ENCODE measurements at regions not wholly inside any gene's neighbourhood (a gene's known extent, or its start where the extent isn't known, plus 50 kb on each side); places are given as distances from the start of the nearest gene placed in this dataset.

DNA sequence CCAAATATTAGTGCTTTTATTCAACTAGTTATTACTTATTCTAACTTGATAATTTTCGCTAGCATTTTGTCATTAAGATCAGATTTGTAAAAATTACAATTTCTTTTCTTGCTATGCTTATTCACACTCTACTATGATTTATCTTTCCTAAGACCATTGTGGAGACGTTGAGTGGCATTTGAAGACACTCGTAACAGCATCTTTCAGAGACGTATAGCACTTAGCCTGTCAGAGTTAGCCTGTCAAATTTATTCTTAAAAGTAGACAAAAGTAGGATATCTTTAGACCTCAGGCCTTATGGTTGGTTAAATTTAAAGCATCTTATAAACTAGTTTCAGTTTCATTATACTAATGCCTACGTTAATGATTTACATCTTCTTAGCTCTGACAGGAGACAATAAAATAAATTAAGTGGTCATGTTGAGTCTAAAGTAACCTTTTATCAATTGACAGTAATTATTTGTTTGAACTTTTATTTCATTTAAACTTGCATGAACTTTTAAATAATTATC is 1410.1 kb downstream of the MRPL39 start:
- Histone ChIP-seq H3K27ac (ENCODE audit: low read depth, low read length) (no peak overlapping the region), H3K27me3 (ENCODE audit: insufficient read depth, low read length) (no peaks in the 10 kb centered on the region), H3K9me3 (ENCODE audit: insufficient read depth, low read depth, low read length) (peaks cover 6% of the 10 kb centered on the region), H3K36me3 (ENCODE audit: insufficient read depth, low read length) (no peaks in the 10 kb centered on the region), H3K4me1 (ENCODE audit: insufficient read depth, low read length) (no peaks in the 10 kb centered on the region), H3K4me3 (ENCODE audit: low read length) (no peak overlapping the region), H3K9ac (ENCODE audit: low read depth, low read length) (no peak overlapping the region)
- WGBS = 86% methylated on average over 4 of the region's 5 CpGs

DNA sequence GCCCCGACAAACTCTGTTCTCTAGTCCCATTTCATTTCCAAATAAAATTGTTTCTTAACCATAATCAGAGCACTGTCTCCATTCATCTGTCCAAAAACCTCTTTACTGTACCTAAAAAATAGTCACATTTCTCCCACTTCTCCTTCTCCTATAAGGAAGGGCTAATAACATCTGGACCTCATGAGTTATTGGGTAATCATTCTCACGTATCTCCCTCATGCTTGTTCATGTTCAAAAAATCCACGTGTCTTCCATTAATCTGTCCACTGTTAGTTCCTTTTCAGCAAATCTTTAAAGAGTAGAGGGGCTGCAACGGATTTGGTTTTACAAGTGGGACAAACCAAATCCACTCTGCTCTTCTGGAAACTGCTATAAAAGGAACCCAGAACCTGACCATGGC is 1418.8 kb downstream of the MRPL39 start:
- no peaks in the 10 kb centered on the region for H3K4me1 ChIP-seq (ENCODE audit: insufficient read depth, low read length)
- no peak overlapping the region for H3K27ac ChIP-seq (ENCODE audit: low read depth, low read length)
- 79% methylated on average over 4 of the region's 4 CpGs for WGBS
- 0 out of 2 replicates have a peak, but pooled peaks cover 2% of the 10 kb centered on the region for H3K9me3 ChIP-seq (ENCODE audit: insufficient read depth, low read depth, low read length)
- H3K4me3 ChIP-seq (ENCODE audit: low read length) = no peak overlapping the region
- no peak overlapping the region for H3K9ac ChIP-seq (ENCODE audit: low read depth, low read length)
- H3K36me3 ChIP-seq (ENCODE audit: insufficient read depth, low read length) = no peaks in the 10 kb centered on the region
- no peaks in the 10 kb centered on the region for H3K27me3 ChIP-seq (ENCODE audit: insufficient read depth, low read length)

DNA sequence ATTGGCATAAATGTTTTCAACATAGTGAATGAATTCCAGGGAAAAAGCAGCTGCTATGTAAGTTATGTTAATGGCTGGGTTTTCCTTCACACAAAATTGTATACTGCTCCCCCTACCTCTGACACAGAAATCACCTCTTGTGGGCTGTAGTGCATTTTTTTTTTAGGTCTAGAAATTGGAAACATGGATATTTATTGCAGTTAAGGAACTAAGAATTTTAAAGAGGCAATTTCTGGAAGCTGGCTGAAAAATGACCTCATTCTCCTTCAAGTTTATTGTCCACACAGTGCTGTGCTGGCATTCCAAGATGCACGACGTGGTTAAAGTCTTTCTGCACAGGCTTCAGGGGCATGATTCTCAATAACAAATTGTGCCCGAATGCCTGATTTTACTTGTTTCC is 1424.2 kb downstream of the MRPL39 start:
- no peaks in the 10 kb centered on the region for H3K4me1 ChIP-seq (ENCODE audit: insufficient read depth, low read length)
- H3K36me3 ChIP-seq (ENCODE audit: insufficient read depth, low read length) = no peaks in the 10 kb centered on the region
- H3K27me3 ChIP-seq (ENCODE audit: insufficient read depth, low read length) = no peaks in the 10 kb centered on the region
- peaks cover 5% of the 10 kb centered on the region; the same call in 1 of the 2 replicates for H3K9me3 ChIP-seq (ENCODE audit: insufficient read depth, low read depth, low read length)
- H3K4me3 ChIP-seq (ENCODE audit: low read length) = no peak overlapping the region
- no peak overlapping the region for H3K9ac ChIP-seq (ENCODE audit: low read depth, low read length)
- H3K27ac ChIP-seq (ENCODE audit: low read depth, low read length) = no peak overlapping the region
- 95% methylated on average over 3 of the region's 3 CpGs for WGBS

DNA sequence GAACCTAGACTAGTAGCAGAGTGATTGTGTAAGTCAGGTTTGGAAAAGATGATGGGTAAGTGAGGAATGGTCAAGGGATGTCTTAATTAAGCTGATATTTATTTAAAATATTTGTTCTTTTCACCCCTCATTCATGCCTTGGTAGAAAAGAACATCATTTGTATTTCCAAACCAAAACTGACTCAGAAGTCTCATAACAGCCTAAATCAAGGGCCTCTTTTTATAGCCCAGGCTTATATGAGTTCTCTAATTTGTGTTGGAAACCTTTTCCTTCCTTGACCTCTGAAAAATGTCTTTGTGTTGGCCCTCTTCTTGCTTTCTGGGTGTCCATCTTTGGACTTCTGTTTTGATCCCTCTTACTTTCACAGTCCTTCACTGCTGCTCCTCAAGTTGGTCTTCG is 1428.2 kb downstream of the MRPL39 start:
- Histone ChIP-seq H3K36me3 (ENCODE audit: insufficient read depth, low read length) (no peaks in the 10 kb centered on the region), H3K9me3 (ENCODE audit: insufficient read depth, low read depth, low read length) (peaks cover 6% of the 10 kb centered on the region; the same call in 1 of the 2 replicates), H3K4me1 (ENCODE audit: insufficient read depth, low read length) (no peaks in the 10 kb centered on the region), H3K9ac (ENCODE audit: low read depth, low read length) (no peak overlapping the region), H3K27me3 (ENCODE audit: insufficient read depth, low read length) (no peaks in the 10 kb centered on the region), H3K4me3 (ENCODE audit: low read length) (no peak overlapping the region), H3K27ac (ENCODE audit: low read depth, low read length) (no peak overlapping the region)
- 67% methylated on average over 1 of the region's 1 CpG for WGBS

DNA sequence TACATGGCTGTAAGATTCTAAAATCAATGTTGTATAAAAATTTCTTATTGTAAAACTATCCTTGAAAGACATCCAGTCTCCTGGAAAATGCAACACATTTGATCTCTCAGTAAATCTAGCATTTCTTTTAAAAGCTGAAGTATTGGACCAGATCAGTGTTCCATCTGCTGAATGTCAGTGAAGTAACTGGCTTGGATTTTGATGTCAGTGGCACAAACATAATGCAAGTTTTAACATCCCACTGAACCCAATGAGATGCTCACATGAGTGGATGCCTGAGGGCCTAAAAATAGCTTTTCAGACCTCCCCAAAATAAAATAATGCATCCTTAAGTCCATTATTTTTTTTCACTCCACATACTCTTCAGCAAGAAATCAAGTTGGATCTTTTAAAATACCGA is 1432.2 kb downstream of the MRPL39 start:
- Histone ChIP-seq H3K27me3 (ENCODE audit: insufficient read depth, low read length) (no peaks in the 10 kb centered on the region), H3K9ac (ENCODE audit: low read depth, low read length) (no peak overlapping the region), H3K4me1 (ENCODE audit: insufficient read depth, low read length) (no peaks in the 10 kb centered on the region), H3K9me3 (ENCODE audit: insufficient read depth, low read depth, low read length) (peaks cover 6% of the 10 kb centered on the region; the same call in 1 of the 2 replicates), H3K4me3 (ENCODE audit: low read length) (no peak overlapping the region), H3K27ac (ENCODE audit: low read depth, low read length) (no peak overlapping the region), H3K36me3 (ENCODE audit: insufficient read depth, low read length) (no peaks in the 10 kb centered on the region)
- WGBS = 84% methylated on average over 1 of the region's 1 CpG

DNA sequence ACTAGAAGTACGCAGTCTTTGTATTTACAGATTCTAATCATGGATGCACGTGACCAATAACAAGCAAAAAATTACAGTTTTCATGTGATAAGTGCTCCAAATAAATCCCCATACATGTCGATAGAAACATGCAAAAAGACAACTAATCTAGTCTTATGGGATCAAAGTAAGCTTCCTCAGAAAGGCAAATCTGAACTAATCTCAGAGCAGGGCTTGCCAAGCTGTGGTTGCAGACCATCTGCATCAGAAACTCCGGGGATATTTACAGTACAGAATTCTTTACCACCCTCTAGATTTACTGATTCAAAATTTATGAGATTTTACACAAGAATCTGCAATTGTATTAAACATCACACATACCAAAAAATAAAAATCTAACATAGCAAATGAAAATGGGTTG is 1435.5 kb downstream of the MRPL39 start:
- Histone ChIP-seq H3K4me1 (ENCODE audit: insufficient read depth, low read length) (no peaks in the 10 kb centered on the region), H3K9ac (ENCODE audit: low read depth, low read length) (no peak overlapping the region), H3K4me3 (ENCODE audit: low read length) (no peak overlapping the region), H3K9me3 (ENCODE audit: insufficient read depth, low read depth, low read length) (no peaks in the 10 kb centered on the region), H3K27me3 (ENCODE audit: insufficient read depth, low read length) (no peaks in the 10 kb centered on the region), H3K27ac (ENCODE audit: low read depth, low read length) (no peak overlapping the region), H3K36me3 (ENCODE audit: insufficient read depth, low read length) (no peaks in the 10 kb centered on the region)
- 79% methylated on average over 4 of the region's 4 CpGs for WGBS

DNA sequence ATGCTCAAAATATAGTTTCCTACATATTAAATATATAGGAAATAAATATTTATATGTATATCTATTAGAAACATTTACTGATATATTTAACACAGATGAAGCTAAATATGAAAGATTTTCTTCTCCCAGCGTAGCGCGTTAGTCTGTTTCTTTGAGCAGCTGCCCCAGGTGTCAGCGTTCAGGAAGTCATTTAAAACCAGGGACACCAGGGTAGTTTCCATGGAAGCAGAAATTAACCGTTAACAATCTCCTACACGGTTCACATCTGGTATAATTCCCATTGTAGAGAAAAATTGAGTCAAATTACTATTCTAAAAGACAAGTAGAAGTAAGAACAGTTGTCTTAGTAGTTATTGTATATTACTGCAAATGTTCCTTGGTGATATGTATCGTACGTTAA is 1443.7 kb downstream of the MRPL39 start:
- Histone ChIP-seq H3K9ac (ENCODE audit: low read depth, low read length) (no peak overlapping the region), H3K27ac (ENCODE audit: low read depth, low read length) (no peak overlapping the region), H3K27me3 (ENCODE audit: insufficient read depth, low read length) (no peaks in the 10 kb centered on the region), H3K9me3 (ENCODE audit: insufficient read depth, low read depth, low read length) (no peaks in the 10 kb centered on the region), H3K36me3 (ENCODE audit: insufficient read depth, low read length) (no peaks in the 10 kb centered on the region), H3K4me3 (ENCODE audit: low read length) (no peak overlapping the region), H3K4me1 (ENCODE audit: insufficient read depth, low read length) (no peaks in the 10 kb centered on the region)
- 93% methylated on average over 5 of the region's 8 CpGs for WGBS

DNA sequence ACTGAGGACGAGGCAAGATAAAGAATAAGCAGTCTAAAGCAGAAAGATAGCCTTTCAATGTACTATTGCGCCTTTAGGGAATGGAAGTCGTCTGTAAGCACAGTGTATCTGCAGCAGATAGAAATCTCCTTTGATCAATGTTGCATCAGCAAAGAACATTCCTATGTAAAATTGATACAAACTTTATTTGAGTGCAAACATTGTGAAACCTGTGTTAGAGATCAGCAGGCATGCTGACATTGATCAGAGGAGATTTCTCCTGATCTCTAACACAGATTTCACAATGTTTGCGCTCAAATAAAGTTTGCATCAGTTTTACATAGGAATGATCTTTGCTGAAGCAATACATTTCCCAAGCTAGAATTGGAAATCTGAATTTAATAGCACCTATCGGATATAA is 1446.8 kb downstream of the MRPL39 start:
- no peaks in the 10 kb centered on the region for H3K4me1 ChIP-seq (ENCODE audit: insufficient read depth, low read length)
- H3K36me3 ChIP-seq (ENCODE audit: insufficient read depth, low read length) = no peaks in the 10 kb centered on the region
- H3K9me3 ChIP-seq (ENCODE audit: insufficient read depth, low read depth, low read length) = no peaks in the 10 kb centered on the region
- H3K4me3 ChIP-seq (ENCODE audit: low read length) = no peak overlapping the region
- WGBS = 86% methylated on average over 5 of the region's 5 CpGs
- no peak overlapping the region for H3K9ac ChIP-seq (ENCODE audit: low read depth, low read length)
- no peaks in the 10 kb centered on the region for H3K27me3 ChIP-seq (ENCODE audit: insufficient read depth, low read length)
- no peak overlapping the region for H3K27ac ChIP-seq (ENCODE audit: low read depth, low read length)

DNA sequence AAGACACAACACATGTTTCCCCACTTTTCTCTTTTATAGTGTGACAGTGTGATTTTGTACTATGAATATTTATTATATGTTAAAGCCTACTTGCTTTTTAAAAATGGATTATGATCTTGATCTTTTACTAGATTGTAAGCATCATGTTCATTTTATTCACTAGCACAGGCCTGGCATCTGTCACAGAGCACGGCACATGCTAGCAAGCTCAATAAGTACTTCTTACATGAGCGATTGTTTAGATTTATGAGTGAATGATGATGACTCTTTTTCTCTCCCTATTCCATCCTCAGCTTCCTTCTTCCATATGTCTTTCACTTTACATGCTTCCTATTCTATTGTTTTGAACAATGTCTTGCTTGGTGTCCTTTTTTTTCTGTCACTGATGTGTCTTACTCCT is 1454.1 kb downstream of the MRPL39 start:
- WGBS = no CpG with 5 or more reads among the region's 2 CpGs
- H3K27ac ChIP-seq (ENCODE audit: low read depth, low read length) = no peak overlapping the region
- H3K27me3 ChIP-seq (ENCODE audit: insufficient read depth, low read length) = no peaks in the 10 kb centered on the region
- no peak overlapping the region for H3K4me3 ChIP-seq (ENCODE audit: low read length)
- no peaks in the 10 kb centered on the region for H3K36me3 ChIP-seq (ENCODE audit: insufficient read depth, low read length)
- H3K9me3 ChIP-seq (ENCODE audit: insufficient read depth, low read depth, low read length) = 0 out of 2 replicates have a peak, but pooled peaks cover 2% of the 10 kb centered on the region
- no peak overlapping the region for H3K9ac ChIP-seq (ENCODE audit: low read depth, low read length)
- H3K4me1 ChIP-seq (ENCODE audit: insufficient read depth, low read length) = no peaks in the 10 kb centered on the region

DNA sequence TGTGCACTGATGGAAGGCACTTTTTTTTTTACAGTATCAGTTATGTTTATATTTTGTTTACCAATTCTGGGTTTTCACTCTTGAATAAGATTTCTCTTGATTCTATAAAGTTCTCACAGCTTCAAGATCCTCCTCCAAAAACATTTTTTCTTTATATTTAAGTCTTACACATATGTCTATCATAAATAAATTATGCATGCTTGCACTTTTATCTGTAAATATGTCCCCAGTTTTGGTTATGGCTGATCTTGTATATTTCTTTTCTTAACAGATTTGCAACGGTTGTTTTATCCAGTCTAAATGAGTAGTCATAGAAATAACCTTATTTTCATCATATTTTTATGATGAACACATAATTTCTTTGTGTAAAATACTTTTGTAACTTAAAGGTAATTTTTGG is 1456.5 kb downstream of the MRPL39 start:
- H3K27me3 ChIP-seq (ENCODE audit: insufficient read depth, low read length) = no peaks in the 10 kb centered on the region
- H3K4me3 ChIP-seq (ENCODE audit: low read length) = no peak overlapping the region
- H3K9me3 ChIP-seq (ENCODE audit: insufficient read depth, low read depth, low read length) = 0 out of 2 replicates have a peak, but pooled peaks cover 2% of the 10 kb centered on the region
- H3K4me1 ChIP-seq (ENCODE audit: insufficient read depth, low read length) = no peaks in the 10 kb centered on the region
- no peaks in the 10 kb centered on the region for H3K36me3 ChIP-seq (ENCODE audit: insufficient read depth, low read length)
- WGBS = no CpG with 5 or more reads among the region's 1 CpG
- H3K27ac ChIP-seq (ENCODE audit: low read depth, low read length) = no peak overlapping the region
- H3K9ac ChIP-seq (ENCODE audit: low read depth, low read length) = no peak overlapping the region

DNA sequence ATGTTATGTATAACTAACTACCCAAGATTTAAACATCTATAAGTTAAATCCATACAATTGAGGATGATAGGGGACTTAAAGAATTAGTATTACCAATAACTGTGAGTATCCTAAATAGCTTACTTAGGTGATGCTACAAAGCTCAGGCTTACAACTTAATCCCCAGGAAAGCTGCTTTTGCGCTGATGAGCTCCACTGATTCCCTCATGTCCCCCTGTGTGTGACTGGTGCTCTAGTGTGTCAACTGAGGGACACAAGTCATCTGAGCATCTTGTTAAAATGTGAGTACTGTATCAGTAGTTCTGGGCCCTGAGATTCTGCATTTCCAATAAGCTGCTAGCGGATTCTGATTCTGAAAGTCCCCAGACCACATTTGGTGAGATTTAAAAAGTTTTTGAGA is 1458.8 kb downstream of the MRPL39 start:
- no peaks in the 10 kb centered on the region for H3K27me3 ChIP-seq (ENCODE audit: insufficient read depth, low read length)
- no peaks in the 10 kb centered on the region for H3K36me3 ChIP-seq (ENCODE audit: insufficient read depth, low read length)
- H3K27ac ChIP-seq (ENCODE audit: low read depth, low read length) = no peak overlapping the region
- 0 out of 2 replicates have a peak, but pooled peaks cover 2% of the 10 kb centered on the region for H3K9me3 ChIP-seq (ENCODE audit: insufficient read depth, low read depth, low read length)
- H3K4me1 ChIP-seq (ENCODE audit: insufficient read depth, low read length) = no peaks in the 10 kb centered on the region
- no peak overlapping the region for H3K4me3 ChIP-seq (ENCODE audit: low read length)
- no peak overlapping the region for H3K9ac ChIP-seq (ENCODE audit: low read depth, low read length)
- WGBS = 92% methylated on average over 2 of the region's 2 CpGs

DNA sequence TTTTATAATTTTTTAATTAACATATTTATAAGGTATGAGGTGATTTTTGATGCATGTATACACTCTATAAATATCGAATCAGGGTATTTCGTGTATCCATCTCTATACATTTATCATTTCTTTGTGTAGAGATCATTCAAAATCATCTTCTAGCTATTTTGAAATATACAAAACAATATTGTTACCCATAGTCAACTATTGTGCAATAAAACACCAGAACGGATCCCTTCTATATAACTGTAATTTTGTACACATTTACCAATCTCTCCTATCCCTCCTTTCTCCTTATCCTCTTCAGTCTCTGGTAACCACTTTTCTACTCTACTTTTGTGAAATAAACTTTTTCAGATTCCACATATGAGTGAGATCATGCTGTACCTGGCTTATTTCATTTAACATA is 1459.6 kb downstream of the MRPL39 start:
- 94% methylated on average over 1 of the region's 3 CpGs for WGBS
- H3K27me3 ChIP-seq (ENCODE audit: insufficient read depth, low read length) = no peaks in the 10 kb centered on the region
- H3K4me1 ChIP-seq (ENCODE audit: insufficient read depth, low read length) = no peaks in the 10 kb centered on the region
- no peaks in the 10 kb centered on the region for H3K36me3 ChIP-seq (ENCODE audit: insufficient read depth, low read length)
- 0 out of 2 replicates have a peak, but pooled peaks cover 2% of the 10 kb centered on the region for H3K9me3 ChIP-seq (ENCODE audit: insufficient read depth, low read depth, low read length)
- H3K27ac ChIP-seq (ENCODE audit: low read depth, low read length) = no peak overlapping the region
- no peak overlapping the region for H3K4me3 ChIP-seq (ENCODE audit: low read length)
- no peak overlapping the region for H3K9ac ChIP-seq (ENCODE audit: low read depth, low read length)

All from HUES64 (cell line).